IPS DF 6.9 (cell line): ENCODE measurements at regions not wholly inside any gene's neighbourhood (a gene's known extent, or its start where the extent isn't known, plus 50 kb on each side); places are given as distances from the start of the nearest gene placed in this dataset.

ENCODE experiments used
- DNase-seq: peaks from one replicate; pipeline ENCODE4 v3.0.0-alpha.2; 2013; ENCODE audit warnings: low read depth, low spot score
- H3K27ac ChIP-seq: one replicate; pipeline ENCODE4 v1.5.1; 2013; ENCODE audit warnings: low read length, control low read depth
- H3K27me3 ChIP-seq: 2 replicates; pipeline ENCODE4 v1.6.1; 2013; ENCODE audit warnings: mild to moderate bottlenecking, low read length; ENCODE audit not compliant: control insufficient read depth, insufficient read depth
- H3K36me3 ChIP-seq: 2 replicates; pipeline ENCODE4 v1.6.1; 2013; ENCODE audit warnings: low read length; ENCODE audit not compliant: control insufficient read depth, insufficient read depth
- H3K4me1 ChIP-seq: 2 replicates; pipeline ENCODE4 v1.6.1; 2013; ENCODE audit warnings: low read length; ENCODE audit not compliant: control insufficient read depth, insufficient read depth
- H3K4me3 ChIP-seq: 2 replicates; pipeline ENCODE4 v1.5.1; 2013; ENCODE audit warnings: mild to moderate bottlenecking, low read length
- H3K9me3 ChIP-seq: 2 replicates; pipeline ENCODE4 v1.6.1; 2013; ENCODE audit warnings: low read length, inconsistent platforms; ENCODE audit not compliant: control insufficient read depth, insufficient read depth
- WGBS: extraction: QIAGEN DNeasy Blood & Tissue Kit; methylation state at CpG from one replicate; pipeline ENCODE4 v1.1.7; 2013; ENCODE audit warnings: mixed read lengths, missing lambda C conversion rate; ENCODE audit not compliant: insufficient read length, insufficient coverage; 5-methylcytosine and 5-hydroxymethylcytosine counted together

DNA sequence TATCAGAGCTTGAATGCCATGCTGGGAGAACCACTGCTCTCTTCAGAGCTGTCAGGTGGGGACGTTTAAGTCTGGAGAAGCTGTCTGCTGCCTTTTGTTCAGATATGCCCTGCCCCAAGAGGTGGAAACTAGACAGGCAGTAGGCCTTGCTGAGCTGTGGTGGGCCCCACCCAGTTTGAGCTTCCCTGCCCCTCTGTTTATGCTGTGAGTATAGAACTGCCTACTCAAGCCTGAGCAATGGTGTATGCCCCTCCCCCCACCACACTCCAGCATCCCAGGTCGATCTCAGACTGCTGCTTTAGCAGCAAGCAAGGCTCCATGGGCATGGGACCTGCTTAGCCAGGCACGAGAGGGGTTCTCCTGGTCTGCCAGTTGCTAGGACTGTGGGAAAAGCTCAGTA is 362.3 kb downstream of the FAM170A start:
- H3K27me3 ChIP-seq = no peaks in the 10 kb centered on the region

GRCh38 chr5:119996128-119996527 is 366.8 kb downstream of the FAM170A start:
- no peak for DNase-seq
- H3K27me3 ChIP-seq = no peaks in the 10 kb centered on the region
- no CpG with 5 or more reads among the region's 2 CpGs for WGBS

More for the DNA sequence above, 362.3 kb downstream of the FAM170A start:
- no peak overlapping the region for H3K4me3 ChIP-seq
- H3K27ac ChIP-seq = no peak overlapping the region
- H3K9me3 ChIP-seq = no peaks in the 10 kb centered on the region
- no peak for DNase-seq
- H3K4me1 ChIP-seq = no peaks in the 10 kb centered on the region
- WGBS = no CpG with 5 or more reads among the region's 3 CpGs
- no peaks in the 10 kb centered on the region for H3K36me3 ChIP-seq

DNA sequence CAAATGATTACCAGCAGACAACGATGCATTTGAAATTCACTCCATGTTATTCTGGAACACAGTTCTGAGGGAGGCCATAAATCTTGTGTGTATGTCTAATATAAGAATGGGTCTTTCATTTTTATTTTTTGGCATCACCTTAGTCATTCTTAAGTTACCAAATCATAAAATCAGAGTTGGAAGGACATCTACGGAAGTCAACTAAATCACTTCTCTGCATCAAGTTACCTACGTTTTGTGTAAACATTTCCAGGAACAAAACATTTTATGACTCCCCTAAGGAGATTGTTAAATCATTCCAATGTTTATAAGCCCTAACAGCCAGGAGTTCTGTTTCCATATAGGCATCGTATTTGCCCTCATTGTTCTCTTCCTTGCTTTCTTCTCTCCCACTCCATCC is 378.2 kb downstream of the FAM170A start:
- no peaks in the 10 kb centered on the region for H3K9me3 ChIP-seq
- no peaks in the 10 kb centered on the region; the same call in 1 of the 2 replicates for H3K4me1 ChIP-seq
- H3K36me3 ChIP-seq = no peaks in the 10 kb centered on the region
- DNase-seq = no peak
- H3K4me3 ChIP-seq = no peak overlapping the region
- WGBS = no CpG with 5 or more reads among the region's 4 CpGs
- no peaks in the 10 kb centered on the region for H3K27me3 ChIP-seq
- no peak overlapping the region for H3K27ac ChIP-seq

More at GRCh38 chr5:119996128-119996527, 366.8 kb downstream of the FAM170A start:
- Histone ChIP-seq H3K36me3 (no peaks in the 10 kb centered on the region), H3K27ac (no peak overlapping the region), H3K4me1 (no peaks in the 10 kb centered on the region), H3K4me3 (no peak overlapping the region), H3K9me3 (no peaks in the 10 kb centered on the region)

DNA sequence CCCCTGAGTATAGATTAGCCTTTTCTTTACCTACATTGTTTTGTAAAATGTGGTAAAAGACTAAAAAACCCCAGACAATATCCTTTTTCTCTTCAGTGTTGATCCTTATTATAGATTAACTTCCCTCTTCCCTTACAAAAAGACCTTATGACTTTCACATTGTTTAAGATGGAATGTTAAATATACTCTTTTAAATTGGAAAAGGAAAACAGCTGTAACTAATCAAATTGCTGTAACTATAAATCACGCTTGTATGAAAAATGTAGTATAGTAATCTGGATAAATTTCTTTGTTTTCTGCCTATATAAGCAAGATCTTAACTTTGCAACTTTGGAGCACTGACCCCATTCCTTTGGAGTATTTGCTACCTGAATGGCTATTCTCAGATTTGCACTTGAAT is 383.1 kb downstream of the FAM170A start:
- no peaks in the 10 kb centered on the region; the same call in 1 of the 2 replicates for H3K4me1 ChIP-seq
- no CpG with 5 or more reads among the region's 1 CpG for WGBS
- H3K27me3 ChIP-seq = no peaks in the 10 kb centered on the region
- no peaks in the 10 kb centered on the region for H3K36me3 ChIP-seq
- H3K9me3 ChIP-seq = no peaks in the 10 kb centered on the region
- H3K4me3 ChIP-seq = no peak overlapping the region
- DNase-seq = no peak
- H3K27ac ChIP-seq = no peak overlapping the region

DNA sequence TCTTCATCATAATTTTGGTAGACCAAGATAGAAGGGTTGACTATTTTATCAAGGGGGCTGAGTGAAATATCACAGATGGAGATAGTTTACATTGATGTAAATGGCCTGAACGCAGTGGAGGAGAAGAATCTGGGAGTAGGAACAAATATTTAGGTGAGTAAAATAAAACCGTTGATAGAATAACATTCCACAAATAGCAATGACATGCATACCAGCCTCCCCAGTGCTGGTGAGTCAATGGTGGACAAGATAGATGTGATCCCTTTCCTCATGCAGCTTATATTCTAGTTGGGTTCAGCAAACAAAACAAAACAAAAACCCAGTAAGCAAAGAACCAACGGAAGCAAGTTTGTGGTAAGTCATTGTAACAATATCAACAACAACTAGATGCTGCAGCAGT is 385.2 kb downstream of the FAM170A start:
- no peak overlapping the region for H3K4me3 ChIP-seq
- no peaks in the 10 kb centered on the region; the same call in 1 of the 2 replicates for H3K4me1 ChIP-seq
- WGBS = no CpG with 5 or more reads among the region's 3 CpGs
- DNase-seq = no peak
- no peak overlapping the region for H3K27ac ChIP-seq
- no peaks in the 10 kb centered on the region for H3K9me3 ChIP-seq
- H3K27me3 ChIP-seq = no peaks in the 10 kb centered on the region
- no peaks in the 10 kb centered on the region for H3K36me3 ChIP-seq

- Histone ChIP-seq H3K36me3 (no peaks in the 10 kb centered on the region), H3K27ac (no peak overlapping the region), H3K4me1 (no peaks in the 10 kb centered on the region; the same call in 1 of the 2 replicates), H3K9me3 (no peaks in the 10 kb centered on the region), H3K4me3 (no peak overlapping the region), H3K27me3 (no peaks in the 10 kb centered on the region)
- no CpG with 5 or more reads among the region's 2 CpGs for WGBS
- DNase-seq = no peak
Measured at GRCh38 chr5:120016717-120017382, 387.5 kb downstream of the FAM170A start.

DNA sequence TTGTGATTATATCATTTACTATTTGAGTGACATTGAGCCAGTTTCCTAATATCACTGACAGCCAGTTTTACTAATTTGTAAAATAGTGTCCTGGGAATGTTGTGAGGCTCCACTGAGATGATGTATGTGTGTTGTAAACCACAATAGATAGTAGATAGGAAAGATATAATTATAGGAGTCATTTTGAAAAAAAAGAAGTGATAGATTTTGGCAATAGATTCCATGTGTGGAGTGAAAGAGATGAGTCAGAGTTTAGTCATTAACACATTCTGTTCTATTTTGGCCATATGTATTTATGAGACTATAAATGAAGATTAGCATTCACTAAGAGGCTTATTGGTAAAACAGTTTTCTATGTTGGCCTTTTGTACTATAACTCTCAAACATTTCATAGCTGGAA is 388.2 kb downstream of the FAM170A start:
- Histone ChIP-seq H3K36me3 (no peaks in the 10 kb centered on the region), H3K27me3 (no peaks in the 10 kb centered on the region), H3K4me3 (no peak overlapping the region), H3K4me1 (no peaks in the 10 kb centered on the region), H3K27ac (no peak overlapping the region), H3K9me3 (no peaks in the 10 kb centered on the region)
- no peak for DNase-seq

DNA sequence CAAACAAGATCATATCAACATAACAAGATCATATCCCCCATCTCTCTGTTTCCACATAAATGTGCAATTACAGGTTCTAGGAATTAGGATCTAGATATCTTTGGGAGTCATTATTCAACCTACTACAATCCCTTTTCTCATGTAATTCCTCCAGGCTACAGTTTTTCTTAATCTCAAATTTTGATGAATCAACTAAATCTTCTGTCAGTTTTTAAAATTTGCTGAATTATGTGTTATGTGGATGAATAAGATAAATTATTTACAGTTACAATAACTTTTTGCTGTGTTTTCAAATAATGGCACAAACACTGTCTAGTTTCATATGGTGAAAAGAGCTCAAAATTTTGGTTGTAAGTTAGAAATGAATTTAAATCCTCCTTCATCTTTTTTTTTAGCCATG is 405.8 kb downstream of the FAM170A start:
- H3K9me3 ChIP-seq = no peaks in the 10 kb centered on the region
- H3K4me1 ChIP-seq = no peaks in the 10 kb centered on the region
- no peaks in the 10 kb centered on the region for H3K36me3 ChIP-seq
- no peak overlapping the region for H3K4me3 ChIP-seq
- no peaks in the 10 kb centered on the region for H3K27me3 ChIP-seq
- H3K27ac ChIP-seq = no peak overlapping the region
- no peak for DNase-seq

GRCh38 chr5:120035815-120036577 is 406.6 kb downstream of the FAM170A start:
- DNase-seq = no peak
- Histone ChIP-seq H3K4me1 (no peaks in the 10 kb centered on the region), H3K9me3 (no peaks in the 10 kb centered on the region), H3K36me3 (no peaks in the 10 kb centered on the region), H3K4me3 (no peak overlapping the region), H3K27ac (no peak overlapping the region), H3K27me3 (no peaks in the 10 kb centered on the region)
- no CpG with 5 or more reads among the region's 16 CpGs for WGBS

DNA sequence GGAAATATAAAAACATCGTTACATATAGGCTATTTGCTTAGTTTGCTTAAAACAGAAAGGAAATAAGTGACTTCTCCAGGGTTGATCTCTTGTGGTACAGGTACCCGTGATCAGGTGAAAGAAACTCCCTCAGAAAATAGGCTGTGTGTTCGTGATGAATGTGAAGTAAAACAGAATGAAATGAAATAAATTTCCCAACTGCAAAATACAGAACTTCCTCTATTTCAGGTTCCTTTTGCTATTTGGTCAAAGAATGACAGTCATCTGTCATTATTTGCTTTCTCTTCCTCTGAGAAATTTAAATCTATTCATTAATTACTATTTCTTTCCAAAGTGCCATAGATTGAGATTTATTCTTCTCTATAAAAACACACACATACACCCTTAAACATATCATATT is 408.1 kb downstream of the FAM170A start:
- Histone ChIP-seq H3K4me1 (no peaks in the 10 kb centered on the region), H3K9me3 (no peaks in the 10 kb centered on the region), H3K27me3 (no peaks in the 10 kb centered on the region), H3K36me3 (no peaks in the 10 kb centered on the region), H3K27ac (no peak overlapping the region), H3K4me3 (no peak overlapping the region)
- no peak for DNase-seq
- WGBS = no CpG with 5 or more reads among the region's 3 CpGs

GRCh38 chr5:120039111-120039510 is 409.8 kb downstream of the FAM170A start:
- Histone ChIP-seq H3K27me3 (no peaks in the 10 kb centered on the region), H3K4me1 (no peaks in the 10 kb centered on the region), H3K9me3 (no peaks in the 10 kb centered on the region), H3K27ac (no peak overlapping the region), H3K36me3 (no peaks in the 10 kb centered on the region), H3K4me3 (no peak overlapping the region)
- 80% methylated on average over 1 of the region's 3 CpGs for WGBS
- DNase-seq = no peak
